C4-2B (cell line): ENCODE measurements at regions not wholly inside any gene's neighbourhood (a gene's known extent, or its start where the extent isn't known, plus 50 kb on each side); places are given as distances from the start of the nearest gene placed in this dataset.

ENCODE experiments used
- CTCF ChIP-seq: fragments of 450-650 bp; conservative IDR thresholded peaks from 2 replicates; pipeline ENCODE4 v1.5.1; 2017; ENCODE audit warnings: mild to moderate bottlenecking
- ZFX ChIP-seq: fragments of 450-650 bp; IDR thresholded peaks from 2 replicates; pipeline ENCODE4 v1.6.1; 2017

DNA sequence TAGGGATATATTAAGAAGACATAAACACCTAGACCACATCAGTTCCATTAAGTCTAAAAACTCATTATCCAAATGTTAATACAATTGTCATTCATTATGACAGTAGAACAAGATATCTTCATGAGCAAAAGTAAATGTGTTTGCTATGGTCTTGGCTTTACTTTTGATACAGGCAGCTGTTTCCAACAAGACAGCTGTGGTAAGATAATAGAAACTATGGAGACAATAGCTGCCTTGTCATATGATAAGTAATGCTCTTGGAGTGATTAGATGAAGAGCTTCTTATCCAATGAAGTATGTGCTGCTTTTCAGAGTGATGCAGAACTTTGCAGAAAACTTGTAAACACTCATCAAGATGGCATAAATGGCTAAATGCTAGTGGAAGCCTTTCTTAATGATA is 1066.0 kb downstream of the FSTL5 start:
- TF ChIP-seq CTCF (no peak), ZFX (no peak)
